ENCODE measurements at regions not wholly inside any gene's neighbourhood (a gene's known extent, or its start where the extent isn't known, plus 50 kb on each side); places are given as distances from the start of the nearest gene placed in this dataset.

GRCh38 chr2:183250061-183250460 is 125.8 kb downstream of the NUP35 start:
- no peak for TF ChIP-seq EZH2 (IDR thresholded peaks at IDR 0.05; ENCODE audit: borderline replicate concordance, insufficient read depth, low read length, poor library complexity, severe bottlenecking)
- no peak for TF ChIP-seq MXI1 (conservative IDR thresholded peaks at IDR 0.05; ENCODE audit: poor library complexity, severe bottlenecking)
- TF ChIP-seq, protein P1, sequence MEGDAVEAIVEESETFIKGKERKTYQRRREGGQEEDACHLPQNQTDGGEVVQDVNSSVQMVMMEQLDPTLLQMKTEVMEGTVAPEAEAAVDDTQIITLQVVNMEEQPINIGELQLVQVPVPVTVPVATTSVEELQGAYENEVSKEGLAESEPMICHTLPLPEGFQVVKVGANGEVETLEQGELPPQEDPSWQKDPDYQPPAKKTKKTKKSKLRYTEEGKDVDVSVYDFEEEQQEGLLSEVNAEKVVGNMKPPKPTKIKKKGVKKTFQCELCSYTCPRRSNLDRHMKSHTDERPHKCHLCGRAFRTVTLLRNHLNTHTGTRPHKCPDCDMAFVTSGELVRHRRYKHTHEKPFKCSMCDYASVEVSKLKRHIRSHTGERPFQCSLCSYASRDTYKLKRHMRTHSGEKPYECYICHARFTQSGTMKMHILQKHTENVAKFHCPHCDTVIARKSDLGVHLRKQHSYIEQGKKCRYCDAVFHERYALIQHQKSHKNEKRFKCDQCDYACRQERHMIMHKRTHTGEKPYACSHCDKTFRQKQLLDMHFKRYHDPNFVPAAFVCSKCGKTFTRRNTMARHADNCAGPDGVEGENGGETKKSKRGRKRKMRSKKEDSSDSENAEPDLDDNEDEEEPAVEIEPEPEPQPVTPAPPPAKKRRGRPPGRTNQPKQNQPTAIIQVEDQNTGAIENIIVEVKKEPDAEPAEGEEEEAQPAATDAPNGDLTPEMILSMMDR (IDR thresholded peaks at IDR 0.05; ENCODE audit: poor library complexity, severe bottlenecking) = no peak
- no peak for TF ChIP-seq SMC3 (conservative IDR thresholded peaks at IDR 0.05; ENCODE audit: poor library complexity)
- no peak for TF ChIP-seq POLR2AphosphoS5 (IDR thresholded peaks at IDR 0.05)
- no peak for TF ChIP-seq EP300 (conservative IDR thresholded peaks at IDR 0.05; ENCODE audit: poor library complexity, severe bottlenecking)
